ENCODE measurements at regions not wholly inside any gene's neighbourhood (a gene's known extent, or its start where the extent isn't known, plus 50 kb on each side); places are given as distances from the start of the nearest gene placed in this dataset.

GRCh38 chr13:37319031-37319443, 213.6 kb upstream of the CSNK1A1L start:
- Histone ChIP-seq H4K8ac (ENCODE audit: low read length) (no peak overlapping the region), H3K4me1 (ENCODE audit: control insufficient read depth, insufficient read depth, low read depth, low read length) (no peaks in the 10 kb centered on the region), H2BK120ac (ENCODE audit: low read depth, low read length) (no peak overlapping the region), H3K36me3 (ENCODE audit: control insufficient read depth in 1 of 2, insufficient read depth in 2 of 2, low read depth in 1 of 2, low read length in 2 of 2) (no peaks in the 10 kb centered on the region), H3K9me3 (ENCODE audit: control insufficient read depth, low read length) (peaks cover 25% of the 10 kb centered on the region), H3K23ac (ENCODE audit: low read length in 2 of 2) (no peak overlapping the region), H2BK5ac (ENCODE audit: low read depth, low read length, poor library complexity, severe bottlenecking) (no peak overlapping the region), H3K9ac (ENCODE audit: low read length) (no peak overlapping the region), H3K4ac (ENCODE audit: low read depth in 1 of 2, low read length in 2 of 2) (no peak overlapping the region), H2AK5ac (ENCODE audit: low read length, severe bottlenecking) (no peak overlapping the region), H3K18ac (ENCODE audit: low read depth in 1 of 2, low read length in 2 of 2) (no peak overlapping the region), H3K79me1 (replicated peaks; ENCODE audit: low read length, poor library complexity, severe bottlenecking) (no peaks in the 10 kb centered on the region), H3K4me2 (ENCODE audit: low read length, poor library complexity, severe bottlenecking) (no peak overlapping the region), H2BK15ac (ENCODE audit: low read depth, poor library complexity, severe bottlenecking) (no peak overlapping the region), H4K91ac (ENCODE audit: low read length) (no peak overlapping the region), H3K4me3 (ENCODE audit: insufficient read depth in 1 of 2, low read depth in 1 of 2, low read length in 2 of 2) (no peak overlapping the region), H3K27me3 (ENCODE audit: control insufficient read depth in 1 of 2, insufficient read depth in 1 of 2, low read length in 2 of 2) (no peaks in the 10 kb centered on the region), H2AFZ (ENCODE audit: low read depth, low read length) (no peak overlapping the region), H2BK12ac (ENCODE audit: low read length in 2 of 2) (no peak overlapping the region), H3K27ac (ENCODE audit: low read length, poor library complexity, severe bottlenecking) (no peak overlapping the region), H3K14ac (ENCODE audit: low read length in 2 of 2) (no peak overlapping the region)
- DNase-seq: peak; percentile 63

GRCh38 chr13:37316935-37317334, 211.5 kb upstream of the CSNK1A1L start:
- Histone ChIP-seq H2BK120ac (ENCODE audit: low read depth, low read length) (no peak overlapping the region), H4K8ac (ENCODE audit: low read length) (no peak overlapping the region), H3K9me3 (ENCODE audit: control insufficient read depth, low read length) (peaks cover 25% of the 10 kb centered on the region), H4K91ac (ENCODE audit: low read length) (peak overlapping the region; percentile 3), H3K14ac (ENCODE audit: low read length in 2 of 2) (peak overlapping the region in 1 of 2 experiments; percentile 14), H3K4me3 (ENCODE audit: insufficient read depth in 1 of 2, low read depth in 1 of 2, low read length in 2 of 2) (no peak overlapping the region), H3K36me3 (ENCODE audit: control insufficient read depth in 1 of 2, insufficient read depth in 2 of 2, low read depth in 1 of 2, low read length in 2 of 2) (no peaks in the 10 kb centered on the region), H3K27ac (ENCODE audit: low read length, poor library complexity, severe bottlenecking) (no peak overlapping the region), H3K27me3 (ENCODE audit: control insufficient read depth in 1 of 2, insufficient read depth in 1 of 2, low read length in 2 of 2) (no peaks in the 10 kb centered on the region), H2AK5ac (ENCODE audit: low read length, severe bottlenecking) (no peak overlapping the region), H3K23ac (ENCODE audit: low read length in 2 of 2) (no peak overlapping the region), H2BK15ac (ENCODE audit: low read depth, poor library complexity, severe bottlenecking) (no peak overlapping the region), H3K9ac (ENCODE audit: low read length) (no peak overlapping the region), H3K18ac (ENCODE audit: low read depth in 1 of 2, low read length in 2 of 2) (peak overlapping the region in 1 of 2 experiments; percentile 44), H3K4me1 (ENCODE audit: control insufficient read depth, insufficient read depth, low read depth, low read length) (no peaks in the 10 kb centered on the region), H2BK12ac (ENCODE audit: low read length in 2 of 2) (peak overlapping the region in 1 of 2 experiments; percentile 26), H2BK5ac (ENCODE audit: low read depth, low read length, poor library complexity, severe bottlenecking) (no peak overlapping the region), H3K79me1 (replicated peaks; ENCODE audit: low read length, poor library complexity, severe bottlenecking) (no peaks in the 10 kb centered on the region), H3K4me2 (ENCODE audit: low read length, poor library complexity, severe bottlenecking) (no peak overlapping the region), H3K4ac (ENCODE audit: low read depth in 1 of 2, low read length in 2 of 2) (no peak overlapping the region), H2AFZ (ENCODE audit: low read depth, low read length) (no peak overlapping the region)
- WGBS: 98% methylated on average over 6 of the region's 6 CpGs
- no peak for DNase-seq

GRCh38 chr13:37313372-37313771, 207.9 kb upstream of the CSNK1A1L start:
- Histone ChIP-seq H3K4me3 (ENCODE audit: insufficient read depth in 1 of 2, low read depth in 1 of 2, low read length in 2 of 2) (peak overlapping the region in 1 of 2 experiments; percentile 16), H3K4me2 (ENCODE audit: low read length, poor library complexity, severe bottlenecking) (no peak overlapping the region), H4K91ac (ENCODE audit: low read length) (no peak overlapping the region), H3K4ac (ENCODE audit: low read depth in 1 of 2, low read length in 2 of 2) (no peak overlapping the region), H2AFZ (ENCODE audit: low read depth, low read length) (no peak overlapping the region), H3K4me1 (ENCODE audit: control insufficient read depth, insufficient read depth, low read depth, low read length) (no peaks in the 10 kb centered on the region), H3K27ac (ENCODE audit: low read length, poor library complexity, severe bottlenecking) (no peak overlapping the region), H3K18ac (ENCODE audit: low read depth in 1 of 2, low read length in 2 of 2) (no peak overlapping the region), H2BK5ac (ENCODE audit: low read depth, low read length, poor library complexity, severe bottlenecking) (no peak overlapping the region), H2BK120ac (ENCODE audit: low read depth, low read length) (no peak overlapping the region), H3K9me3 (ENCODE audit: control insufficient read depth, low read length) (peaks cover 15% of the 10 kb centered on the region), H2BK15ac (ENCODE audit: low read depth, poor library complexity, severe bottlenecking) (no peak overlapping the region), H3K27me3 (ENCODE audit: control insufficient read depth in 1 of 2, insufficient read depth in 1 of 2, low read length in 2 of 2) (no peaks in the 10 kb centered on the region), H2BK12ac (ENCODE audit: low read length in 2 of 2) (no peak overlapping the region), H3K14ac (ENCODE audit: low read length in 2 of 2) (no peak overlapping the region), H3K79me1 (replicated peaks; ENCODE audit: low read length, poor library complexity, severe bottlenecking) (no peaks in the 10 kb centered on the region), H3K23ac (ENCODE audit: low read length in 2 of 2) (no peak overlapping the region), H2AK5ac (ENCODE audit: low read length, severe bottlenecking) (no peak overlapping the region), H3K36me3 (ENCODE audit: control insufficient read depth in 1 of 2, insufficient read depth in 2 of 2, low read depth in 1 of 2, low read length in 2 of 2) (no peaks in the 10 kb centered on the region), H4K8ac (ENCODE audit: low read length) (no peak overlapping the region), H3K9ac (ENCODE audit: low read length) (peak overlapping the region; percentile 66)
- no peak for DNase-seq
- no CpG with 5 or more reads among the region's 2 CpGs for WGBS

- Histone ChIP-seq H4K8ac (ENCODE audit: low read length) (no peak overlapping the region), H2AK5ac (ENCODE audit: low read length, severe bottlenecking) (no peak overlapping the region), H2BK5ac (ENCODE audit: low read depth, low read length, poor library complexity, severe bottlenecking) (no peak overlapping the region), H4K91ac (ENCODE audit: low read length) (no peak overlapping the region), H2BK15ac (ENCODE audit: low read depth, poor library complexity, severe bottlenecking) (no peak overlapping the region), H3K23ac (ENCODE audit: low read length in 2 of 2) (no peak overlapping the region), H2BK120ac (ENCODE audit: low read depth, low read length) (no peak overlapping the region), H3K36me3 (ENCODE audit: control insufficient read depth in 1 of 2, insufficient read depth in 2 of 2, low read depth in 1 of 2, low read length in 2 of 2) (no peaks in the 10 kb centered on the region), H3K4me1 (ENCODE audit: control insufficient read depth, insufficient read depth, low read depth, low read length) (no peaks in the 10 kb centered on the region), H3K9me3 (ENCODE audit: control insufficient read depth, low read length) (no peaks in the 10 kb centered on the region), H3K27ac (ENCODE audit: low read length, poor library complexity, severe bottlenecking) (peak overlapping the region; percentile 25), H3K4ac (ENCODE audit: low read depth in 1 of 2, low read length in 2 of 2) (no peak overlapping the region), H3K9ac (ENCODE audit: low read length) (peak overlapping the region; percentile 75), H3K14ac (ENCODE audit: low read length in 2 of 2) (no peak overlapping the region), H3K4me2 (ENCODE audit: low read length, poor library complexity, severe bottlenecking) (no peak overlapping the region), H3K4me3 (ENCODE audit: insufficient read depth in 1 of 2, low read depth in 1 of 2, low read length in 2 of 2) (no peak overlapping the region), H3K79me1 (replicated peaks; ENCODE audit: low read length, poor library complexity, severe bottlenecking) (no peaks in the 10 kb centered on the region), H2BK12ac (ENCODE audit: low read length in 2 of 2) (no peak overlapping the region), H2AFZ (ENCODE audit: low read depth, low read length) (no peak overlapping the region), H3K18ac (ENCODE audit: low read depth in 1 of 2, low read length in 2 of 2) (no peak overlapping the region), H3K27me3 (ENCODE audit: control insufficient read depth in 1 of 2, insufficient read depth in 1 of 2, low read length in 2 of 2) (no peaks in the 10 kb centered on the region)
- 86% methylated on average over 2 of the region's 4 CpGs for WGBS
- DNase-seq: peak; percentile 87
Observed at GRCh38 chr13:37306778-37307544, 201.5 kb upstream of the CSNK1A1L start.
